HCT116 (cell line): ENCODE measurements at regions not wholly inside any gene's neighbourhood (a gene's known extent, or its start where the extent isn't known, plus 50 kb on each side); places are given as distances from the start of the nearest gene placed in this dataset.

Source experiments
- CEBPB ChIP-seq: IDR thresholded peaks from 2 replicates; pipeline ENCODE4 v1.6.1; 2012; ENCODE audit warnings: low read depth
- EGR1 ChIP-seq: IDR thresholded peaks from 2 replicates; pipeline ENCODE4 v1.6.1; 2012; ENCODE audit warnings: low read depth
- ELF1 ChIP-seq: IDR thresholded peaks from 2 replicates; pipeline ENCODE4 v1.6.1; 2012; ENCODE audit warnings: low read depth, borderline replicate concordance
- EZH2 ChIP-seq: fragments of 200-600 bp; sonication (generic); IDR thresholded peaks from 2 replicates; pipeline ENCODE4 v1.6.1; 2017; ENCODE audit warnings: antibody characterized with exemption, mixed run types
- EZH2phosphoT487 ChIP-seq: fragments of 200-600 bp; IDR thresholded peaks from 2 replicates; pipeline ENCODE4 v1.6.1; 2018; ENCODE audit warnings: antibody characterized with exemption, borderline replicate concordance
- FOSL1 ChIP-seq: IDR thresholded peaks from 2 replicates; pipeline ENCODE4 v1.6.1; 2012; ENCODE audit warnings: low read depth
- POLR2A ChIP-seq: IDR thresholded peaks from 2 replicates; pipeline ENCODE4 v1.7.0; 2011; ENCODE audit warnings: borderline replicate concordance; ENCODE audit not compliant: insufficient read depth, insufficient read length; ENCODE audit errors: extremely low read depth
- POLR2AphosphoS5 ChIP-seq: IDR thresholded peaks from 2 replicates; pipeline ENCODE4 v1.6.1; 2011; ENCODE audit warnings: mild to moderate bottlenecking, low read depth, low read length, moderate library complexity
- REST ChIP-seq: IDR thresholded peaks from 2 replicates; pipeline ENCODE4 v1.6.1; 2012; ENCODE audit warnings: low read depth
- SP1 ChIP-seq: IDR thresholded peaks from 2 replicates; pipeline ENCODE4 v1.6.1; 2012; ENCODE audit warnings: low read depth
- YY1 ChIP-seq: IDR thresholded peaks from 2 replicates; pipeline ENCODE4 v1.6.1; 2011; ENCODE audit warnings: low read length, low read depth, moderate library complexity, mild to moderate bottlenecking; ENCODE audit not compliant: insufficient replicate concordance; ENCODE audit errors: extremely low read depth
- ZNF274 ChIP-seq: fragments of 200-500 bp; sonication (Bioruptor generic); IDR thresholded peaks from 2 replicates; pipeline ENCODE4 v1.6.1; 2014; ENCODE audit warnings: mild to moderate bottlenecking, low read depth, low read length, inconsistent platforms
- TF ChIP-seq, protein P1 (sequence below), 3 experiments: fragments of 200-600 bp in 1 of 3; sonication (generic) in 1 of 3; IDR thresholded peaks in 2 of 3; conservative IDR thresholded peaks in 1 of 3; 2 replicates each; pipeline ENCODE4 v1.5.1; 2012 to 2017; ENCODE audit warnings: low read depth in 2 of 3, low read length in 2 of 3, antibody characterized with exemption in 1 of 3, borderline replicate concordance in 1 of 3, control low read depth in 1 of 3, mild to moderate bottlenecking in 1 of 3, mixed read lengths in 1 of 3, mixed run types in 1 of 3, moderate library complexity in 1 of 3; ENCODE audit not compliant: insufficient read depth in 1 of 3
- TF ChIP-seq, protein P2 (sequence below): IDR thresholded peaks from 2 replicates; pipeline ENCODE4 v1.6.1; 2012

GRCh38 chr2:48901416-48901815 is 145.9 kb upstream of the LHCGR start:
- TF ChIP-seq REST (no peak), POLR2AphosphoS5 (no peak), SP1 (no peak), ELF1 (no peak), EGR1 (no peak), POLR2A (no peak), CEBPB (no peak), ZNF274 (no peak), YY1 (no peak), EZH2 (no peak), EZH2phosphoT487 (no peak), FOSL1 (no peak)
- TF ChIP-seq, protein P1, sequence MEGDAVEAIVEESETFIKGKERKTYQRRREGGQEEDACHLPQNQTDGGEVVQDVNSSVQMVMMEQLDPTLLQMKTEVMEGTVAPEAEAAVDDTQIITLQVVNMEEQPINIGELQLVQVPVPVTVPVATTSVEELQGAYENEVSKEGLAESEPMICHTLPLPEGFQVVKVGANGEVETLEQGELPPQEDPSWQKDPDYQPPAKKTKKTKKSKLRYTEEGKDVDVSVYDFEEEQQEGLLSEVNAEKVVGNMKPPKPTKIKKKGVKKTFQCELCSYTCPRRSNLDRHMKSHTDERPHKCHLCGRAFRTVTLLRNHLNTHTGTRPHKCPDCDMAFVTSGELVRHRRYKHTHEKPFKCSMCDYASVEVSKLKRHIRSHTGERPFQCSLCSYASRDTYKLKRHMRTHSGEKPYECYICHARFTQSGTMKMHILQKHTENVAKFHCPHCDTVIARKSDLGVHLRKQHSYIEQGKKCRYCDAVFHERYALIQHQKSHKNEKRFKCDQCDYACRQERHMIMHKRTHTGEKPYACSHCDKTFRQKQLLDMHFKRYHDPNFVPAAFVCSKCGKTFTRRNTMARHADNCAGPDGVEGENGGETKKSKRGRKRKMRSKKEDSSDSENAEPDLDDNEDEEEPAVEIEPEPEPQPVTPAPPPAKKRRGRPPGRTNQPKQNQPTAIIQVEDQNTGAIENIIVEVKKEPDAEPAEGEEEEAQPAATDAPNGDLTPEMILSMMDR (IDR thresholded peaks at IDR 0.05 in 2 of 3, conservative IDR thresholded peaks at IDR 0.05 in 1 of 3; ENCODE audit: borderline replicate concordance in 1 of 3, insufficient read depth in 1 of 3, low read depth in 2 of 3, low read length in 2 of 3) = no peak
- TF ChIP-seq, protein P2, sequence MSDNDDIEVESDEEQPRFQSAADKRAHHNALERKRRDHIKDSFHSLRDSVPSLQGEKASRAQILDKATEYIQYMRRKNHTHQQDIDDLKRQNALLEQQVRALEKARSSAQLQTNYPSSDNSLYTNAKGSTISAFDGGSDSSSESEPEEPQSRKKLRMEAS = no peak
